KMS-11 (cell line): ENCODE measurements at regions not wholly inside any gene's neighbourhood (a gene's known extent, or its start where the extent isn't known, plus 50 kb on each side); places are given as distances from the start of the nearest gene placed in this dataset.

ENCODE experiments used
- H2AFZ ChIP-seq: fragments of 200-600 bp; sonication (generic); 2 replicates; pipeline ENCODE4 v1.6.1; 2016; ENCODE audit warnings: antibody characterized with exemption, mixed run types, low read depth
- H3K27ac ChIP-seq: fragments of 200-600 bp; sonication (generic); 2 replicates; pipeline ENCODE4 v1.6.1; 2016; ENCODE audit warnings: mild to moderate bottlenecking, mixed run types
- H3K27me3 ChIP-seq: fragments of 200-600 bp; sonication (generic); 2 replicates; pipeline ENCODE4 v1.6.1; 2017; ENCODE audit warnings: mild to moderate bottlenecking, low read depth, mixed run types, moderate library complexity; ENCODE audit not compliant: insufficient read depth
- H3K36me3 ChIP-seq: fragments of 200-600 bp; sonication (generic); 2 replicates; pipeline ENCODE4 v1.6.1; 2017; ENCODE audit warnings: mild to moderate bottlenecking, mixed run types; ENCODE audit not compliant: insufficient read depth
- H3K4me1 ChIP-seq: fragments of 200-600 bp; sonication (generic); 2 replicates; pipeline ENCODE4 v1.6.1; 2016; ENCODE audit warnings: mild to moderate bottlenecking, low read depth, mixed run types; ENCODE audit not compliant: poor library complexity, severe bottlenecking
- H3K4me2 ChIP-seq: fragments of 200-600 bp; sonication (generic); 2 replicates; pipeline ENCODE4 v1.7.0; 2016; ENCODE audit warnings: mild to moderate bottlenecking, mixed run types
- H3K4me3 ChIP-seq: fragments of 200-600 bp; sonication (generic); IDR thresholded peaks from 2 replicates; pipeline ENCODE4 v1.6.1; 2017; ENCODE audit warnings: low read depth, low read length, mixed read lengths; ENCODE audit not compliant: insufficient read depth
- H3K79me2 ChIP-seq: fragments of 200-600 bp; sonication (generic); 2 replicates; pipeline ENCODE4 v1.6.1; 2016; ENCODE audit warnings: low read depth, mixed run types; ENCODE audit not compliant: insufficient read depth
- H3K9ac ChIP-seq: fragments of 200-600 bp; sonication (generic); 2 replicates; pipeline ENCODE4 v1.6.1; 2016; ENCODE audit warnings: mild to moderate bottlenecking, mixed run types
- H4K20me1 ChIP-seq: fragments of 200-600 bp; sonication (generic); 2 replicates; pipeline ENCODE4 v1.6.1; 2016; ENCODE audit warnings: mild to moderate bottlenecking, mixed run types; ENCODE audit not compliant: insufficient read depth
- CTCF ChIP-seq: fragments of 200-600 bp; sonication (generic); conservative IDR thresholded peaks from 2 replicates; pipeline ENCODE4 v1.6.1; 2017; ENCODE audit warnings: low read depth, mild to moderate bottlenecking, antibody characterized with exemption, low read length, moderate library complexity, mixed read lengths

- no peak overlapping the region for H3K4me3 ChIP-seq
- H3K4me2 ChIP-seq, result no peak overlapping the region
- no peak overlapping the region for H3K9ac ChIP-seq
- no peaks in the 10 kb centered on the region for H3K4me1 ChIP-seq
- no peaks in the 10 kb centered on the region for H3K27me3 ChIP-seq
- no peaks in the 10 kb centered on the region for H3K36me3 ChIP-seq
- no peak for TF ChIP-seq CTCF
- no peaks in the 10 kb centered on the region for H3K79me2 ChIP-seq
- no peak overlapping the region for H2AFZ ChIP-seq
- H4K20me1 ChIP-seq, result no peaks in the 10 kb centered on the region
- H3K27ac ChIP-seq, result no peak overlapping the region
Observed at GRCh38 chr1:99490031-99490430, 155.9 kb upstream of the PALMD start.

GRCh38 chr1:99496067-99496466 is 149.8 kb upstream of the PALMD start:
- Histone ChIP-seq H3K4me3 (no peak overlapping the region), H3K79me2 (no peaks in the 10 kb centered on the region), H2AFZ (no peak overlapping the region), H3K27ac (no peak overlapping the region), H4K20me1 (no peaks in the 10 kb centered on the region), H3K4me2 (no peak overlapping the region), H3K27me3 (no peaks in the 10 kb centered on the region), H3K4me1 (no peaks in the 10 kb centered on the region), H3K9ac (no peak overlapping the region), H3K36me3 (no peaks in the 10 kb centered on the region)
- TF ChIP-seq CTCF, result no peak

GRCh38 chr1:99497690-99498089 is 148.2 kb upstream of the PALMD start:
- no peak for TF ChIP-seq CTCF
- H3K27me3 ChIP-seq, result no peaks in the 10 kb centered on the region
- no peak overlapping the region for H3K4me2 ChIP-seq
- H2AFZ ChIP-seq, result no peak overlapping the region
- H3K4me3 ChIP-seq, result no peak overlapping the region
- H3K79me2 ChIP-seq, result no peaks in the 10 kb centered on the region
- H4K20me1 ChIP-seq, result no peaks in the 10 kb centered on the region
- no peak overlapping the region for H3K9ac ChIP-seq
- no peaks in the 10 kb centered on the region for H3K36me3 ChIP-seq
- H3K27ac ChIP-seq, result no peak overlapping the region
- H3K4me1 ChIP-seq, result no peaks in the 10 kb centered on the region

- H4K20me1 ChIP-seq, result no peaks in the 10 kb centered on the region
- H3K79me2 ChIP-seq, result no peaks in the 10 kb centered on the region
- no peak overlapping the region for H2AFZ ChIP-seq
- no peak overlapping the region for H3K9ac ChIP-seq
- no peaks in the 10 kb centered on the region for H3K27me3 ChIP-seq
- H3K4me1 ChIP-seq, result no peaks in the 10 kb centered on the region
- no peak for TF ChIP-seq CTCF
- H3K4me3 ChIP-seq, result no peak overlapping the region
- no peak overlapping the region for H3K27ac ChIP-seq
- no peak overlapping the region for H3K4me2 ChIP-seq
- no peaks in the 10 kb centered on the region for H3K36me3 ChIP-seq
Observed at GRCh38 chr1:99500541-99500940, 145.4 kb upstream of the PALMD start.

- Histone ChIP-seq H3K79me2 (no peaks in the 10 kb centered on the region), H3K4me1 (no peaks in the 10 kb centered on the region), H3K4me2 (no peak overlapping the region), H3K4me3 (no peak overlapping the region), H4K20me1 (no peaks in the 10 kb centered on the region), H3K36me3 (no peaks in the 10 kb centered on the region), H3K9ac (no peak overlapping the region), H3K27me3 (no peaks in the 10 kb centered on the region), H3K27ac (no peak overlapping the region), H2AFZ (no peak overlapping the region)
- TF ChIP-seq CTCF, result no peak
Observed at GRCh38 chr1:99501871-99502270, 144.0 kb upstream of the PALMD start.
